K562 (cell line): ENCODE measurements at regions not wholly inside any gene's neighbourhood (a gene's known extent, or its start where the extent isn't known, plus 50 kb on each side); places are given as distances from the start of the nearest gene placed in this dataset.
A peak's percentile ranks its signal among the peaks of the same experiment; 100 is the strongest.

ENCODE experiments used
- ATAC-seq: fragments of 200-7000 bp; cut with Tn5 transposase; 3 replicates; pipeline ENCODE4 v1.9.1; 2020; ENCODE audit warnings: moderate library complexity
- BruUV-seq: library from RNA; stranded (reverse); fragments of 400-500 nt; replicated peaks from 2 replicates; lab custom pipeline; 2021; lab: Mats Ljungman, UMichigan
- CTCF ChIA-PET: fragments of 300-600 bp; formaldehyde crosslinking; extraction: SDS; loops from one replicate; lab custom pipeline; 2021; ENCODE audit warnings: low intra/inter-chr PET ratio; lab: Yijun Ruan, JAX
- POLR2A ChIA-PET: fragments of 300-600, 350-650 bp; sonication (Branson Sonifier 250); formaldehyde crosslinking; extraction: SDS; loops from one replicate; lab custom pipeline; 2021; ENCODE audit warnings: antibody characterized with exemption, inconsistent platforms; lab: Yijun Ruan, JAX
- DNase-seq, 4 experiments: peaks; one replicate each; pipeline versions ENCODE4 v3.0.0 to v3.0.0-alpha.2; 2011 to 2018; ENCODE audit warnings: low spot score in 3 of 4, mixed read lengths in 3 of 4; ENCODE audit errors: extremely low read depth in 1 of 4
- FAIRE-seq: peaks from 2 replicates; lab custom pipeline; 2011; peaks lifted over from hg19 to GRCh38; lab: Jason Lieb, UNC
- H2AFZ ChIP-seq: 2 replicates; pipeline ENCODE4 v1.6.0; 2011; ENCODE audit warnings: low read depth, low read length, control low read depth, inconsistent platforms
- H3K27ac ChIP-seq: fragments of 200-600 bp; 3 replicates; pipeline ENCODE4 v1.8.0; 2011; ENCODE audit warnings: low read depth, mild to moderate bottlenecking, control low read depth, inconsistent platforms, low read length, moderate library complexity, mixed read lengths; ENCODE audit errors: extremely low read depth
- H3K27me3 ChIP-seq, 2 experiments: fragments of 300-600 bp in 1 of 2; 2 replicates in 1 of 2; 3 replicates in 1 of 2; pipeline versions ENCODE4 v1.6.0 to v1.8.0; 2011; ENCODE audit warnings: inconsistent platforms in 2 of 2, low read length in 2 of 2, mild to moderate bottlenecking in 1 of 2, mixed read lengths in 1 of 2, moderate library complexity in 1 of 2; ENCODE audit not compliant: control insufficient read depth in 2 of 2, insufficient read depth in 2 of 2
- H3K36me3 ChIP-seq: fragments of 300-600 bp; 3 replicates; pipeline ENCODE4 v1.8.0; 2011; ENCODE audit warnings: mild to moderate bottlenecking, low read length, inconsistent platforms; ENCODE audit not compliant: control insufficient read depth, insufficient read depth
- H3K4me1 ChIP-seq, 2 experiments: fragments of 200-600 bp in 1 of 2; replicated peaks in 1 of 2; 2 replicates in 1 of 2; 3 replicates in 1 of 2; pipeline versions ENCODE4 v1.5.1 to v1.8.0; 2011; ENCODE audit warnings: inconsistent platforms in 2 of 2, low read length in 2 of 2, mild to moderate bottlenecking in 1 of 2, mixed read lengths in 1 of 2, moderate library complexity in 1 of 2; ENCODE audit not compliant: control insufficient read depth in 2 of 2, insufficient read depth in 2 of 2
- H3K4me2 ChIP-seq: 2 replicates; pipeline ENCODE4 v1.6.1; 2011; ENCODE audit warnings: low read length, control low read depth, inconsistent platforms, mixed read lengths; ENCODE audit not compliant: insufficient read depth
- H3K4me3 ChIP-seq: fragments of 200-600 bp; sonication (generic), shearing (Covaris generic); 2 replicates; pipeline ENCODE4 v1.5.1; 2016; ENCODE audit warnings: control low read depth, inconsistent platforms
- H3K79me2 ChIP-seq: fragments of 200-600 bp; 3 replicates; pipeline ENCODE4 v1.8.0; 2011; ENCODE audit warnings: low read length, inconsistent platforms; ENCODE audit not compliant: control insufficient read depth, insufficient read depth
- H3K9ac ChIP-seq, 2 experiments: 2 replicates each; pipeline versions ENCODE4 v1.6.0 to v1.6.1; 2011; ENCODE audit warnings: low read depth in 2 of 2, low read length in 2 of 2, control low read depth in 1 of 2, inconsistent platforms in 1 of 2, mild to moderate bottlenecking in 1 of 2, mixed read lengths in 1 of 2; ENCODE audit not compliant: insufficient read depth in 1 of 2
- H3K9me1 ChIP-seq: one replicate; pipeline ENCODE4 v1.6.0; 2011; ENCODE audit warnings: inconsistent platforms, mild to moderate bottlenecking, low read length, moderate library complexity; ENCODE audit not compliant: control insufficient read depth, insufficient read depth
- H3K9me3 ChIP-seq: replicated peaks from 2 replicates; pipeline ENCODE4 v1.5.1; 2011; ENCODE audit warnings: low read depth, low read length, inconsistent platforms; ENCODE audit not compliant: control insufficient read depth, insufficient read depth
- H4K20me1 ChIP-seq: replicated peaks from 2 replicates; pipeline ENCODE4 v1.6.1; 2011; ENCODE audit warnings: low read length, inconsistent platforms, mixed read lengths; ENCODE audit not compliant: control insufficient read depth, insufficient read depth
- MCM7 ChIP-seq, 2 experiments: fragments of 450-650 bp; IDR thresholded peaks; 2 replicates each; pipeline ENCODE4 v1.6.1; 2016 to 2018
- MTA3 ChIP-seq: fragments of 450-650 bp; formaldehyde crosslinking; IDR thresholded peaks from 2 replicates; pipeline ENCODE4 v1.6.1; 2017; ENCODE audit warnings: mild to moderate bottlenecking, borderline replicate concordance
- MTF1 ChIP-seq: fragments of 250-450 bp; sonication (Bioruptor Pico); IDR thresholded peaks from 2 replicates; pipeline ENCODE4 v1.9.0; 2021; ENCODE audit warnings: moderate library complexity, mild to moderate bottlenecking, inconsistent platforms, borderline replicate concordance
- NBN ChIP-seq: fragments of 450-650 bp; IDR thresholded peaks from 2 replicates; pipeline ENCODE4 v1.6.1; 2016; ENCODE audit warnings: low read depth, mild to moderate bottlenecking
- NFIX ChIP-seq: fragments of 250-450 bp; sonication (Bioruptor Pico); IDR thresholded peaks from 2 replicates; pipeline ENCODE4 v1.4.0; 2020; ENCODE audit warnings: low read depth, mild to moderate bottlenecking, moderate library complexity
- PHF8 ChIP-seq: fragments of 200-600 bp; sonication (generic); IDR thresholded peaks from 2 replicates; pipeline ENCODE4 v1.6.1; 2012; ENCODE audit warnings: mixed run types, mild to moderate bottlenecking, inconsistent platforms, low read length, moderate library complexity, borderline replicate concordance
- PRMT5 ChIP-seq: sonication (generic); formaldehyde crosslinking; IDR thresholded peaks from 2 replicates; pipeline ENCODE4 v1.5.0; 2020; ENCODE audit warnings: missing genetic modification reagents
- SPI1 ChIP-seq: IDR thresholded peaks from 2 replicates; pipeline ENCODE4 v1.6.1; 2011; ENCODE audit warnings: low read depth, low read length, control low read depth, borderline replicate concordance
- SRSF9 ChIP-seq: fragments of 200-400 bp; formaldehyde crosslinking; IDR thresholded peaks from 2 replicates; pipeline ENCODE4 v1.6.1; 2017; ENCODE audit warnings: low read depth, low read length, borderline replicate concordance
- ZNF699 ChIP-seq: fragments of 250-450 bp; sonication (Bioruptor Pico); IDR thresholded peaks from 2 replicates; pipeline ENCODE4 v1.8.0; 2021; ENCODE audit warnings: mild to moderate bottlenecking, moderate library complexity; ENCODE audit not compliant: insufficient replicate concordance
- WGBS: fragments of 100-300 bp; shearing (Covaris generic); methylation state at CpG from one replicate; pipeline ENCODE4 v1.1.6; 2016; ENCODE audit warnings: low coverage, mixed read lengths; ENCODE audit not compliant: insufficient coverage; ENCODE audit errors: missing lambda C conversion rate; 5-methylcytosine and 5-hydroxymethylcytosine counted together
- in situ Hi-C: fragments of 300-500 bp; cut with MboI; formaldehyde crosslinking; loops from 4 replicates; pipeline ENCODE4 v1.15.0; 2018; ENCODE audit warnings: inconsistent platforms, mixed read lengths
- intact Hi-C: fragments of 100-400 bp; cut with micrococcal nuclease; formaldehyde crosslinking; loops from 2 replicates; pipeline ENCODE4 v1.14.2; 2022
- TF ChIP-seq, protein P1 (sequence below): fragments of 250-450 bp; sonication (Bioruptor Pico); IDR thresholded peaks from 2 replicates; pipeline ENCODE4 v1.6.1; 2021; ENCODE audit warnings: mild to moderate bottlenecking
- TF ChIP-seq, protein P2 (sequence below): sonication (generic); formaldehyde crosslinking; IDR thresholded peaks from 2 replicates; pipeline ENCODE4 v1.8.0; 2022; ENCODE audit warnings: missing genetic modification reagents, mild to moderate bottlenecking, borderline replicate concordance
- TF ChIP-seq, protein P3 (sequence below): IDR thresholded peaks from 2 replicates; pipeline ENCODE4 v1.6.1; 2014; ENCODE audit warnings: antibody characterized with exemption

DNA sequence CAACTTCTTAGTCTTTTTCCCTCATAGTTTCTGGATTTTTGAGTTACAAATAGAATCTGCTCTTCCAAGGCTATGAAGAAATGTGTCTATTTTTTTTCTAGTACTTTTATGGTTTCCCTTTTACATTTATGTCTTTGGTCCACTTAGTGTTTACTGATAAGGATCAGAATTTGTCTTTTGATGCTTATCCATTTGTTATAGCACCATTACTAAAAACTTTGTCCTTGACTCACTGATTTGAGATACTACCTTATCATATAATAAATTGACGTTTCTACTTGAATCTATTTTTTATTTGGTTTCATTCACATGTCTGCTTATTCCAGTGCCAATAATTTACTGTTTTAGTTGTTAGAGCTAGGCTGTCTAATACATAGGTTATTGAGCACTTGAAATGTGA, 161.1 kb upstream of the DPYD start:
- intact Hi-C loops, result no loop called here
- 0% methylated on average over 1 of the region's 1 CpG for WGBS
- BruUV-seq, result no TSS peak
- Histone ChIP-seq H3K9me1 (no peaks in the 10 kb centered on the region), H3K79me2 (no peaks in the 10 kb centered on the region), H3K27ac (no peak overlapping the region), H3K9ac (no peak overlapping the region), H3K36me3 (no peaks in the 10 kb centered on the region), H3K27me3 (no peaks in the 10 kb centered on the region), H4K20me1 (no peaks in the 10 kb centered on the region), H3K4me3 (no peak overlapping the region), H3K4me2 (no peak overlapping the region), H2AFZ (no peak overlapping the region), H3K9me3 (no peaks in the 10 kb centered on the region), H3K4me1 (no peaks in the 10 kb centered on the region)
- ChIA-PET POLR2A (no interaction called here), CTCF (no interaction called here)
- in situ Hi-C loops, result no loop called here
- FAIRE-seq, result no peak
- TF ChIP-seq MTA3, result no peak
- TF ChIP-seq ZNF699, result no peak
- TF ChIP-seq, protein P1, sequence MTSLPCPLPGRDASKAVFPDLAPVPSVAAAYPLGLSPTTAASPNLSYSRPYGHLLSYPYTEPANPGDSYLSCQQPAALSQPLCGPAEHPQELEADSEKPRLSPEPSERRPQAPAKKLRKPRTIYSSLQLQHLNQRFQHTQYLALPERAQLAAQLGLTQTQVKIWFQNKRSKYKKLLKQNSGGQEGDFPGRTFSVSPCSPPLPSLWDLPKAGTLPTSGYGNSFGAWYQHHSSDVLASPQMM, result no peak
- no peak for TF ChIP-seq MCM7 (IDR thresholded peaks at IDR 0.05)
- no peak for DNase-seq
- no peak for ATAC-seq

DNA sequence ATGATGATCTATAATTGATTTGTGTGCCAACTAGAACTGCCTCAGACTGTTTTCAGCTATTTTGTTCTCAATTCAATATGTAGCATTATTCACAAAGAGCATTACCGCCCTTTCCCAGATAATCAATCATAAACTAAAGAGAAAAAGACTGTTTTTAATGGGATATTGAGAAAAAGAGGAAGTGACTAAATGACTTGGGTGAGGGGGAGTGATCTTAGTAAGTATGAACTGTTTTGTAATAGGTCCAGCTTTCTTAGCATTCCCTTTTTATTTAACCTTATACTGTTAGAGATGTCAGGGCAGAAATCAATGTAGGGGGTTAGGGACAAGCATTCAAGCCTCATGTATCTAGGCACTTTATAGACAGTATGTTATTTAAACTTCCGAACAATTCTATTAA, 157.8 kb upstream of the DPYD start:
- H3K9me3 ChIP-seq, result no peaks in the 10 kb centered on the region
- no peak overlapping the region for H3K4me3 ChIP-seq
- no peaks in the 10 kb centered on the region for H3K9me1 ChIP-seq
- no peak overlapping the region for H3K27ac ChIP-seq
- FAIRE-seq, result no peak
- ATAC-seq, result no peak
- TF ChIP-seq, protein P2, sequence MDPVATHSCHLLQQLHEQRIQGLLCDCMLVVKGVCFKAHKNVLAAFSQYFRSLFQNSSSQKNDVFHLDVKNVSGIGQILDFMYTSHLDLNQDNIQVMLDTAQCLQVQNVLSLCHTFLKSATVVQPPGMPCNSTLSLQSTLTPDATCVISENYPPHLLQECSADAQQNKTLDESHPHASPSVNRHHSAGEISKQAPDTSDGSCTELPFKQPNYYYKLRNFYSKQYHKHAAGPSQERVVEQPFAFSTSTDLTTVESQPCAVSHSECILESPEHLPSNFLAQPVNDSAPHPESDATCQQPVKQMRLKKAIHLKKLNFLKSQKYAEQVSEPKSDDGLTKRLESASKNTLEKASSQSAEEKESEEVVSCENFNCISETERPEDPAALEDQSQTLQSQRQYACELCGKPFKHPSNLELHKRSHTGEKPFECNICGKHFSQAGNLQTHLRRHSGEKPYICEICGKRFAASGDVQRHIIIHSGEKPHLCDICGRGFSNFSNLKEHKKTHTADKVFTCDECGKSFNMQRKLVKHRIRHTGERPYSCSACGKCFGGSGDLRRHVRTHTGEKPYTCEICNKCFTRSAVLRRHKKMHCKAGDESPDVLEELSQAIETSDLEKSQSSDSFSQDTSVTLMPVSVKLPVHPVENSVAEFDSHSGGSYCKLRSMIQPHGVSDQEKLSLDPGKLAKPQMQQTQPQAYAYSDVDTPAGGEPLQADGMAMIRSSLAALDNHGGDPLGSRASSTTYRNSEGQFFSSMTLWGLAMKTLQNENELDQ (CRISPR knock-in tag), result no peak
- 0 out of 2 replicates have a peak, but pooled peaks have one; percentile 19 for TF ChIP-seq SPI1
- TF ChIP-seq, protein P3, sequence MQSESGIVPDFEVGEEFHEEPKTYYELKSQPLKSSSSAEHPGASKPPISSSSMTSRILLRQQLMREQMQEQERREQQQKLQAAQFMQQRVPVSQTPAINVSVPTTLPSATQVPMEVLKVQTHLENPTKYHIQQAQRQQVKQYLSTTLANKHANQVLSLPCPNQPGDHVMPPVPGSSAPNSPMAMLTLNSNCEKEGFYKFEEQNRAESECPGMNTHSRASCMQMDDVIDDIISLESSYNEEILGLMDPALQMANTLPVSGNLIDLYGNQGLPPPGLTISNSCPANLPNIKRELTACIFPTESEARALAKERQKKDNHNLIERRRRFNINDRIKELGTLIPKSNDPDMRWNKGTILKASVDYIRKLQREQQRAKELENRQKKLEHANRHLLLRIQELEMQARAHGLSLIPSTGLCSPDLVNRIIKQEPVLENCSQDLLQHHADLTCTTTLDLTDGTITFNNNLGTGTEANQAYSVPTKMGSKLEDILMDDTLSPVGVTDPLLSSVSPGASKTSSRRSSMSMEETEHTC, result no peak
- TF ChIP-seq SRSF9, result no peak
- TF ChIP-seq PRMT5 (CRISPR knock-in tag), result no peak
- no peak for TF ChIP-seq PHF8
- no peak for TF ChIP-seq NBN
- no peak for TF ChIP-seq MTF1 (CRISPR knock-in tag)
- TF ChIP-seq NFIX (CRISPR knock-in tag), result no peak
- TF ChIP-seq, all 486 proteins: peak for 1
- H4K20me1 ChIP-seq, result no peaks in the 10 kb centered on the region
- no peaks in the 10 kb centered on the region for H3K79me2 ChIP-seq
- BruUV-seq, result no TSS peak
- no peaks in the 10 kb centered on the region for H3K36me3 ChIP-seq
- no peak overlapping the region for H3K4me2 ChIP-seq
- ChIA-PET CTCF (no interaction called here), POLR2A (no interaction called here)
- H3K9ac ChIP-seq, result no peak overlapping the region
- H3K27me3 ChIP-seq, result no peaks in the 10 kb centered on the region
- no peak overlapping the region for H2AFZ ChIP-seq
- in situ Hi-C loops, result no loop called here
- WGBS, result 0% methylated on average over 2 of the region's 2 CpGs
- no peak for DNase-seq
- H3K4me1 ChIP-seq, result no peaks in the 10 kb centered on the region
- intact Hi-C loops, result no loop called here
